Muscle of back (tissue), 3 donors: ENCODE measurements at regions not wholly inside any gene's neighbourhood (a gene's known extent, or its start where the extent isn't known, plus 50 kb on each side); places are given as distances from the start of the nearest gene placed in this dataset.

ENCODE experiments used
- DNase-seq, 3 donors: peaks; one replicate each; pipeline versions ENCODE4 v3.0.0 to v3.0.0-alpha.2; 2013

- no peak for DNase-seq
These were observed 171.4 kb downstream of the PHETA1 start for GRCh38 chr12:111197376-111197944.

GRCh38 chr12:111196532-111196931, 172.4 kb downstream of the PHETA1 start:
- DNase-seq: no peak

- no peak for DNase-seq
These were observed 173.6 kb downstream of the PHETA1 start for GRCh38 chr12:111195316-111195715.

GRCh38 chr12:111194703-111195051, 174.2 kb downstream of the PHETA1 start:
- no peak for DNase-seq

GRCh38 chr12:111193977-111194702, 174.8 kb downstream of the PHETA1 start:
- no peak for DNase-seq

- no peak for DNase-seq
These were observed 175.4 kb downstream of the PHETA1 start for GRCh38 chr12:111193496-111193895.

GRCh38 chr12:111193067-111193466, 175.8 kb downstream of the PHETA1 start:
- no peak for DNase-seq

GRCh38 chr12:111192647-111193046, 176.2 kb downstream of the PHETA1 start:
- DNase-seq: no peak

- DNase-seq: no peak
These were observed 178.0 kb downstream of the PHETA1 start for GRCh38 chr12:111190741-111191526.

- no peak for DNase-seq
These were observed 179.1 kb downstream of the PHETA1 start for GRCh38 chr12:111189792-111190191.

GRCh38 chr12:111188436-111188835, 180.5 kb downstream of the PHETA1 start:
- DNase-seq: no peak

GRCh38 chr12:111186347-111186746, 182.5 kb downstream of the PHETA1 start:
- DNase-seq: no peak

GRCh38 chr12:111185889-111186227, 183.0 kb downstream of the PHETA1 start:
- no peak for DNase-seq

- DNase-seq: no peak
These were observed 183.5 kb downstream of the PHETA1 start for GRCh38 chr12:111185206-111185888.

GRCh38 chr12:111184161-111184560, 184.7 kb downstream of the PHETA1 start:
- DNase-seq: no peak

GRCh38 chr12:111183094-111183493, 185.8 kb downstream of the PHETA1 start:
- DNase-seq: no peak

- peak in 1 of 3 donors; percentile 31 for DNase-seq
These were observed 186.5 kb downstream of the PHETA1 start for GRCh38 chr12:111182382-111182781.

- peak; percentile 47 to 85 (median 73) for DNase-seq
These were observed 187.7 kb downstream of the PHETA1 start for GRCh38 chr12:111181143-111181726.

GRCh38 chr12:111180426-111181142, 188.3 kb downstream of the PHETA1 start:
- DNase-seq: peak in 1 of 3 donors; percentile 79

- peak; percentile 43 to 93 (median 80) for DNase-seq
These were observed 190.5 kb downstream of the PHETA1 start for GRCh38 chr12:111178181-111179081.
